HG03097 (cell line): ENCODE measurements at regions not wholly inside any gene's neighbourhood (a gene's known extent, or its start where the extent isn't known, plus 50 kb on each side); places are given as distances from the start of the nearest gene placed in this dataset.
"Not testable (repeated sequence)": the region's sequence is repeated elsewhere in the genome, so short reads cannot be mapped to it uniquely, and the experiment has no call there.

Experiments used
- ATAC-seq: cut with Tn5 transposase; IDR thresholded peaks from one replicate; pipeline ENCODE4 v1.9.1; 2021; ENCODE audit not compliant: unreplicated experiment, low FRiP score

GRCh38 chr21:21845901-21846300 is 847.7 kb downstream of the NCAM2 start:
- no peak for ATAC-seq

DNA sequence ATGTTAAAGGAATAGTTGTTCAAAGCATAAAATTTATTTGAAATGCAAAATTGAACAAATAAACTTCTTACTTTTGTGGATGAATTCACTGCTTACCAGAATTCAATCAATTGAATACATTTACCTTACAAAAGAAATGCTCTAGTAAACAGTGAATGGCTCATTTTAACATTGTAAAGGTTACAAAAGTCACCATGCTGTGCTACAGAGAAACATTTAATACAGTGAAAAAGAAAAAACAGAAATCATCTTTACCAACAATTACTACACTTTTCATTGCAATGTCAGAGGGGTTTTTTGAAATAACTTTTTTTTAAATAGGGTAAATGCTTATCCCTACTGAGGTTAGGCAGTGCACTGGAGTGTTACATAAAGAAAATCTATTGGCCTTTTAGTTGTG is 853.0 kb downstream of the NCAM2 start:
- no peak for ATAC-seq

- no peak for ATAC-seq
Observed at GRCh38 chr21:21851657-21852056, 853.4 kb downstream of the NCAM2 start.

- no peak for ATAC-seq
Observed at GRCh38 chr21:21858502-21859334, 860.5 kb downstream of the NCAM2 start.

DNA sequence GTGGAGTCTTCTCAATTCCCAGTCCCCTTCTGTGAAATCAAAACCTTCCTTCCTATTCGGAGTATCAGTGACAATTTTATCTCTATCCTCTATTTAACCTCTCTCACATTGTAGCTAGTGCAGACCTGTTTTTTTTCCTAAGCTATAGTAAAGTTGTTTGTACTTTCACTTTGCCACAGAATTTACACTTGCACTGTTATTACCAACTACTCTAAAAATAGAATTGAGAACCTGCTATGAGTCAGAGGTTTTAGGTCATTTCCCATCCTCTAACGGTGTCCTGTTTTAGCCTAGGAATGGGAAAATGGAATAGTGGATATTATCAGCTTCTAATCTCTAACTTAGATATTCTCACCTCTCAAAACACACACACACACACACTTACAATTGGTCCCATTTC is 862.7 kb downstream of the NCAM2 start:
- ATAC-seq = no peak

DNA sequence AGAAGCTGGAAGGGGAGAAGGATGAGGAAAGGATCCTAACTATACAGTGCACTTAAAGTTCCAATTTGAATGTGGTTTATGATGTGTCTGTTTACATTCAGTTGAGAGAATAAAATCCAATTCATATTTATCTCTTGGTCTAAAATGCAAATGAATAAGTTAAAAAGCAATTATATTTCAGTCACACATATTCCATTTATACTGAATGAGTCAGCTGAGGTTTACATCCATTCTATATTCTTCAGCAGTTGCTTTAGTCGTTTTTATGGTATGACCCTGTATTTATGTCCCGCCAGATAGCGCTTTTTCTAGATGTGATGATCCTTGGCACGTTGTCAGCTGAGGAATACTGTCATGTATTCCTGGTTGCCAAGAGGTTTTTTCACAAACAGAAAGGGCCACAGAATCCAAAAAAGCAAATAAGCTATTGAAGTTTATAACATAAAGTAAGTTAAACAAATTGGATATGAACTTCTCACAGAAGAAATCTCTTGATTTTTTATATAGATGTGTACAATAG is 866.2 kb downstream of the NCAM2 start:
- no peak for ATAC-seq

DNA sequence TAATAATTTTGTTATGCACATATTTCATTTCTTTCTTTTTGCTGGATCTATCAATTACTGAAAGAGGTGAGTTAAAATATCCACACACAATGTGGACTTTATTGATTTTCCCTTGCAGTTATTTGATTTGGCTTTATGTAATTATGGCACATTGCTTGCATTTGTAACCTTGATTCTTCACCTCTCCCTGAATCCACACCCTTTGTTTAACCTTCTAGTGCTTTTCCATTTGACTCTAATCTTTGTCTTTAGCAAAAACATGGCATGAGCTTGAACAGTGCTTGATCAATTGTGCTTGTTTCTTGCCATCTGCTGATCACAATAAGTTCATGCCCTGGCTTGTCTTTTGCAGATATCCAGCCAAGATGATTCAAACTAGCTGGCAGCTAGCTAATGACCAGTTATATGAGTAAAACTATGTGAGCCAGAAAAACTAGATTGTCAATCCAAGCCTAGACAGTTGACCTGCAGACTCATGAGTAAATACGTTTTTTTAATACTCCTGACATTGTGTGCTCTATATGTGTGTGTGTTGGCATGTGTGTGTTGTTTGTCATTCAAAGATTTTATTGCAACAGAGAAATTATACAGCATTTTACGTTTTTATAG is 899.2 kb downstream of the NCAM2 start:
- ATAC-seq = no peak

DNA sequence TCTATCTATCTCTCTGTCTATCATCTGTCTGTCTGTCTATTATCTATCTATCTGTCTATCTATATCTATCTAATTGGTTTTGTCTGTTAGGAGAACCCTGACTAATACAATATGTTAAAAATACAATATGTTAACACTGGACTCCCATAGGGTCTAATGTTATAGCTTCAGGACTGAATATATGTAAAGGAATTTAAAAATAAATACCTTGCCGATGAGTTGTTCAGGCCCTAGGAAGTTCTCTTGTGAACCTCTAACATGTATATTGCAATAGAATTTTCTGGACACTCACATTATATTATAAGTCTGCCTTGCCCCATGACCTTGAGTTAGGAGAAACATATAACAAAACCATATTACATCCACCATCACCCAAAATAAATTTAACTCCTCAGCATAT is 900.6 kb downstream of the NCAM2 start:
- no peak for ATAC-seq

GRCh38 chr21:21902416-21902815 is 904.2 kb downstream of the NCAM2 start:
- ATAC-seq = not testable (repeated sequence)

GRCh38 chr21:21907271-21907670 is 909.1 kb downstream of the NCAM2 start:
- no peak for ATAC-seq

DNA sequence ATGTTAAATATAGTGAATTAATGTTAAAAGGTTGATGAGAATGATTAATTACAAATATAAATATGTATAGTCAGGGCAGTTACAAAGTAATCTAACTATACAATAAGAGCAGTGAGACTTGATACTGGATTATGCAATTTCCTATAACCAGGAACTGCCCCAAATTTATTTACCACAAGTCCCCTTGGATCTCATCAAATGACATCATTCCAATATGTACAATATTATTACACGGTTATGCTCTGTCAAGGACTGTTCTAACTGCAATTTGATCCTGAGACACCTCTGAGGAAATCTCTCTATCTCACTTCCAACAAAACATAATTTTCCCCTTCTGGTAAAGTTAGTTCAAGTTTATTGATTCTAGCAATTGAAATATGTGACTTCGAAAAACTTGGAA is 917.6 kb downstream of the NCAM2 start:
- no peak for ATAC-seq

- no peak for ATAC-seq
Observed at GRCh38 chr21:21921410-21922232, 923.4 kb downstream of the NCAM2 start.

GRCh38 chr21:21929226-21929625 is 931.0 kb downstream of the NCAM2 start:
- no peak for ATAC-seq

DNA sequence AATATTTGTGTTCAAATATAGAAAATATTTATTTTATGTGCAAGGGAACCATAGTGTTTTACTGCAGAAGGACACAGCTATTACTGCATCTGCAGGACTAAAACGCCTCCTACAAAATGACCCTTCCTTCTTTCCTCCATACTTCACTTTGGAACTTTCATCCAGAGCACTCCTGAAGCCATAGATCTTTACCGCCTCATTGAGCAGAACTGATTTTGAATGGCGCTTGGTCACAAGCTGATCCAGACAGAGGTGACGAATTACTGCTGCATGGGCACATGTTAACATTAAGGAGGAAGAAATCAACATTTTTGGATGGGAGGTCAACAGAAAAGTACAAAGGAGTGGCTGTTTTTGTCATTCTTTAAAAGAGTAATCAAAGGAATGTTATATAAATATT is 931.6 kb downstream of the NCAM2 start:
- ATAC-seq = no peak

GRCh38 chr21:21952566-21952965 is 954.4 kb downstream of the NCAM2 start:
- no peak for ATAC-seq

GRCh38 chr21:21955204-21955603 is 957.0 kb downstream of the NCAM2 start:
- no peak for ATAC-seq

- ATAC-seq = no peak
Observed at GRCh38 chr21:21957490-21957889, 959.3 kb downstream of the NCAM2 start.

DNA sequence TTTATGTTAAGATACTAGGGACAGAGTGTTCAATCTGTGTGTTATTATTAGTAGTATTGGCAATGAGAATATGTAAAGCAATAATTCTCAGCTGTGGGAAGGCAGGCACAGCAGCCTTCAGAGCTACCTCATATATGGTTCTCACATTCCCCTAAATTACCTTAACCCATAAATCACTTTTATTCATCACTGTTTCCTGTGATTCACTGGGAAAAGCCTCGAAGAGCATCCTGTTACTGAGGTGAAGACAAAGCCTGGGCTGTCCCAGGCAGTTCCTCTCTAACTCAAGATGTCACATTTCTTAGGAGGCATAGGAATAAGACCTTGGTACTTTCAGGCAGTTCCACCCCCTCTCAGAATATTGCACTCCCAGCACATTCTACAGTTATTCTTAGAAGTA is 965.7 kb downstream of the NCAM2 start:
- ATAC-seq = no peak

DNA sequence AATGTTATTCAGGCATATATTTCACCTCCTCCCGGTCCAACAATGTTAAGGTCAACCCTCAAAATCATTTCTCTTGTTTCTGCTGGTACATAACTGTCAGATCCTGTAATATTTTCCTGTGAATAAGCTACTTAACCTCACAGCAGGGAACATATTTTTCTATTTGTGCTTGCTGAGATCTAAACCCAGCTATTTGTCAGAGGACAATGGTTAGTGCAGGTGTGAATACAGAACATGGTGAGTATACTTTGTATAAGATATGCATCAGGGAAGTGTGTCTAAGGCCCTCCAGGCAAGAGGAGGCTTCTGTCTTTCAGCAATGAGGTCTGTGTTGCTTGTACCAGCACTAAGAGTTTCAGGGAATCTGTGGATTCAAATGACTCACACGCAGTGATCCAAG is 970.6 kb downstream of the NCAM2 start:
- ATAC-seq = no peak

DNA sequence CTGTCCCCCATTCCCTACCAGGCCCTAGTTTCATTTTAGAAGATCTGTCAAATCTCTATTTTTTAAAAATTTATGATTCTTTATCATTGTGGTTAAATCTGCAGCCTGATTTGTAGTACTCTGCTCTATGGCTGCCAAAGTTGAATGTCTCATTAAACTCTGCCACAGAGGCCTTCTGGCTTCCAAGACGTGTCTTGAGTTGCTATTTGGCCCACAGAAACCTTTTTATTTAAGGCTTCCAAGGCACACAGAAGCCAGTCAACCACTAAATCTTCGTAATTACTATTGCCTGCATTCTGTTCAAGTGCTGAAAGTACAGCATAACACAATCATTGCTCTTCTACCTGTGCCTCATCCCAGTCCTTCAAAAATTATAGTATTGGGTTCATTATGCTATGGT is 971.0 kb downstream of the NCAM2 start:
- no peak for ATAC-seq

GRCh38 chr21:21971384-21971783 is 973.2 kb downstream of the NCAM2 start:
- no peak for ATAC-seq
